ENCODE measurements at regions not wholly inside any gene's neighbourhood (a gene's known extent, or its start where the extent isn't known, plus 50 kb on each side); places are given as distances from the start of the nearest gene placed in this dataset.

- no peak for TF ChIP-seq POLR2A (IDR thresholded peaks at IDR 0.05)
- no peak for TF ChIP-seq POLR2AphosphoS5 (IDR thresholded peaks at IDR 0.05)
- TF ChIP-seq EP300 (IDR thresholded peaks at IDR 0.05), result no peak
- no peak for TF ChIP-seq CTCF (IDR thresholded peaks at IDR 0.05)
- H3K4me3 ChIP-seq, result no peak overlapping the region
- H3K36me3 ChIP-seq, result no peaks in the 10 kb centered on the region
- no peaks in the 10 kb centered on the region for H3K9me3 ChIP-seq
- H3K27me3 ChIP-seq, result no peaks in the 10 kb centered on the region
- H3K4me1 ChIP-seq, result no peaks in the 10 kb centered on the region
- DNase-seq (ENCODE audit: low spot score in 2 of 2), result no peak
- H3K27ac ChIP-seq, result no peak overlapping the region
These were observed 554.7 kb upstream of the KCNMB2 start for GRCh38 chr3:177981576-177981975.

- 86% methylated on average over 1 of the region's 1 CpG for WGBS
- DNase-seq (ENCODE audit: low spot score in 2 of 2), result no peak
- no peak overlapping the region for H3K4me3 ChIP-seq
- no peak overlapping the region for H3K27ac ChIP-seq
- no peak for TF ChIP-seq EP300 (IDR thresholded peaks at IDR 0.05)
- no peaks in the 10 kb centered on the region for H3K27me3 ChIP-seq
- no peaks in the 10 kb centered on the region for H3K4me1 ChIP-seq
- H3K9me3 ChIP-seq, result no peaks in the 10 kb centered on the region
- no peaks in the 10 kb centered on the region for H3K36me3 ChIP-seq
These were observed 554.2 kb upstream of the KCNMB2 start for GRCh38 chr3:177982034-177982433.

GRCh38 chr3:177983320-177983719 lies 552.9 kb upstream of the KCNMB2 start:
- TF ChIP-seq POLR2AphosphoS5 (IDR thresholded peaks at IDR 0.05), result no peak
- no peak for TF ChIP-seq EP300 (IDR thresholded peaks at IDR 0.05)
- TF ChIP-seq POLR2A (IDR thresholded peaks at IDR 0.05), result no peak
- TF ChIP-seq CTCF (IDR thresholded peaks at IDR 0.05), result no peak
- no peaks in the 10 kb centered on the region for H3K9me3 ChIP-seq
- H3K27ac ChIP-seq, result no peak overlapping the region
- DNase-seq (ENCODE audit: low spot score in 2 of 2), result no peak
- 73% methylated on average over 3 of the region's 3 CpGs for WGBS
- H3K4me3 ChIP-seq, result no peak overlapping the region
- no peaks in the 10 kb centered on the region for H3K4me1 ChIP-seq
- H3K27me3 ChIP-seq, result no peaks in the 10 kb centered on the region
- H3K36me3 ChIP-seq, result no peaks in the 10 kb centered on the region

GRCh38 chr3:177992993-177993970 lies 543.0 kb upstream of the KCNMB2 start:
- Histone ChIP-seq H3K4me3 (no peak overlapping the region), H3K27me3 (no peaks in the 10 kb centered on the region), H3K36me3 (no peaks in the 10 kb centered on the region), H3K27ac (no peak overlapping the region), H3K4me1 (no peaks in the 10 kb centered on the region), H3K9me3 (no peaks in the 10 kb centered on the region)
- 77% methylated on average over 6 of the region's 6 CpGs for WGBS
- no peak for TF ChIP-seq POLR2A (IDR thresholded peaks at IDR 0.05)
- TF ChIP-seq POLR2AphosphoS5 (IDR thresholded peaks at IDR 0.05), result no peak
- no peak for TF ChIP-seq EP300 (IDR thresholded peaks at IDR 0.05)
- no peak for DNase-seq (ENCODE audit: low spot score in 2 of 2)

GRCh38 chr3:177994976-177995375 lies 541.3 kb upstream of the KCNMB2 start:
- no peak for DNase-seq (ENCODE audit: low spot score in 2 of 2)
- Histone ChIP-seq H3K27ac (no peak overlapping the region), H3K4me1 (no peaks in the 10 kb centered on the region), H3K36me3 (no peaks in the 10 kb centered on the region), H3K27me3 (no peaks in the 10 kb centered on the region), H3K4me3 (no peak overlapping the region), H3K9me3 (no peaks in the 10 kb centered on the region)
- TF ChIP-seq EP300 (IDR thresholded peaks at IDR 0.05) (no peak), CTCF (IDR thresholded peaks at IDR 0.05) (no peak), POLR2AphosphoS5 (IDR thresholded peaks at IDR 0.05) (no peak), POLR2A (IDR thresholded peaks at IDR 0.05) (no peak)

- TF ChIP-seq CTCF (IDR thresholded peaks at IDR 0.05) (no peak), EP300 (IDR thresholded peaks at IDR 0.05) (no peak), POLR2A (IDR thresholded peaks at IDR 0.05) (no peak), POLR2AphosphoS5 (IDR thresholded peaks at IDR 0.05) (no peak)
- Histone ChIP-seq H3K4me3 (no peak overlapping the region), H3K9me3 (no peaks in the 10 kb centered on the region), H3K4me1 (no peaks in the 10 kb centered on the region), H3K27me3 (no peaks in the 10 kb centered on the region), H3K36me3 (no peaks in the 10 kb centered on the region), H3K27ac (no peak overlapping the region)
- no peak for DNase-seq (ENCODE audit: low spot score in 2 of 2)
- WGBS, result 93% methylated on average over 1 of the region's 1 CpG
These were observed 540.7 kb upstream of the KCNMB2 start for GRCh38 chr3:177995381-177996085.
